ENCODE measurements at regions not wholly inside any gene's neighbourhood (a gene's known extent, or its start where the extent isn't known, plus 50 kb on each side); places are given as distances from the start of the nearest gene placed in this dataset.

- no peak overlapping the region for H2AFZ ChIP-seq (ENCODE audit: low read depth)
- H3K79me2 ChIP-seq (ENCODE audit: insufficient read depth, low read depth): no peaks in the 10 kb centered on the region
- no peak overlapping the region for H3K27ac ChIP-seq
- no peak overlapping the region for H3K4me2 ChIP-seq
- no peaks in the 10 kb centered on the region for H3K4me1 ChIP-seq (ENCODE audit: low read depth, poor library complexity, severe bottlenecking)
- no peak overlapping the region for H3K4me3 ChIP-seq (IDR thresholded peaks at IDR 0.05; ENCODE audit: insufficient read depth, low read depth, low read length)
- H3K27me3 ChIP-seq (ENCODE audit: insufficient read depth, low read depth): no peaks in the 10 kb centered on the region
- no peak overlapping the region for H3K9ac ChIP-seq
- no peaks in the 10 kb centered on the region for H4K20me1 ChIP-seq (ENCODE audit: insufficient read depth)
- no peak for TF ChIP-seq CTCF (conservative IDR thresholded peaks at IDR 0.05; ENCODE audit: low read depth, low read length)
- no peaks in the 10 kb centered on the region for H3K36me3 ChIP-seq (ENCODE audit: insufficient read depth)
Observed at GRCh38 chr14:80419769-80420168, 208.5 kb upstream of the DIO2 start.

GRCh38 chr14:80419345-80419744, 208.0 kb upstream of the DIO2 start:
- H3K9ac ChIP-seq: no peak overlapping the region
- H3K4me3 ChIP-seq (IDR thresholded peaks at IDR 0.05; ENCODE audit: insufficient read depth, low read depth, low read length): no peak overlapping the region
- H3K4me1 ChIP-seq (ENCODE audit: low read depth, poor library complexity, severe bottlenecking): no peaks in the 10 kb centered on the region
- no peaks in the 10 kb centered on the region for H3K27me3 ChIP-seq (ENCODE audit: insufficient read depth, low read depth)
- no peaks in the 10 kb centered on the region for H4K20me1 ChIP-seq (ENCODE audit: insufficient read depth)
- no peak overlapping the region for H3K4me2 ChIP-seq
- H3K79me2 ChIP-seq (ENCODE audit: insufficient read depth, low read depth): no peaks in the 10 kb centered on the region
- H3K36me3 ChIP-seq (ENCODE audit: insufficient read depth): no peaks in the 10 kb centered on the region
- H2AFZ ChIP-seq (ENCODE audit: low read depth): no peak overlapping the region
- no peak for TF ChIP-seq CTCF (conservative IDR thresholded peaks at IDR 0.05; ENCODE audit: low read depth, low read length)
- H3K27ac ChIP-seq: no peak overlapping the region

- Histone ChIP-seq H3K4me2 (no peak overlapping the region), H3K4me3 (IDR thresholded peaks at IDR 0.05; ENCODE audit: insufficient read depth, low read depth, low read length) (no peak overlapping the region), H3K27me3 (ENCODE audit: insufficient read depth, low read depth) (no peaks in the 10 kb centered on the region), H3K79me2 (ENCODE audit: insufficient read depth, low read depth) (no peaks in the 10 kb centered on the region), H3K4me1 (ENCODE audit: low read depth, poor library complexity, severe bottlenecking) (no peaks in the 10 kb centered on the region), H3K27ac (no peak overlapping the region), H2AFZ (ENCODE audit: low read depth) (no peak overlapping the region), H3K9ac (no peak overlapping the region), H4K20me1 (ENCODE audit: insufficient read depth) (no peaks in the 10 kb centered on the region), H3K36me3 (ENCODE audit: insufficient read depth) (no peaks in the 10 kb centered on the region)
- TF ChIP-seq CTCF (conservative IDR thresholded peaks at IDR 0.05; ENCODE audit: low read depth, low read length): no peak
Observed at GRCh38 chr14:80415636-80416035, 204.3 kb upstream of the DIO2 start.

- Histone ChIP-seq H2AFZ (ENCODE audit: low read depth) (no peak overlapping the region), H3K4me3 (IDR thresholded peaks at IDR 0.05; ENCODE audit: insufficient read depth, low read depth, low read length) (no peak overlapping the region), H3K4me1 (ENCODE audit: low read depth, poor library complexity, severe bottlenecking) (no peaks in the 10 kb centered on the region), H3K4me2 (no peak overlapping the region), H3K27ac (no peak overlapping the region), H3K27me3 (ENCODE audit: insufficient read depth, low read depth) (no peaks in the 10 kb centered on the region), H4K20me1 (ENCODE audit: insufficient read depth) (no peaks in the 10 kb centered on the region), H3K36me3 (ENCODE audit: insufficient read depth) (no peaks in the 10 kb centered on the region), H3K9ac (no peak overlapping the region), H3K79me2 (ENCODE audit: insufficient read depth, low read depth) (no peaks in the 10 kb centered on the region)
- no peak for TF ChIP-seq CTCF (conservative IDR thresholded peaks at IDR 0.05; ENCODE audit: low read depth, low read length)
Observed at GRCh38 chr14:80414080-80414479, 202.8 kb upstream of the DIO2 start.

GRCh38 chr14:80404413-80404812, 193.1 kb upstream of the DIO2 start:
- no peak overlapping the region for H3K27ac ChIP-seq
- no peaks in the 10 kb centered on the region for H3K4me1 ChIP-seq (ENCODE audit: low read depth, poor library complexity, severe bottlenecking)
- no peaks in the 10 kb centered on the region for H3K36me3 ChIP-seq (ENCODE audit: insufficient read depth)
- H3K4me3 ChIP-seq (IDR thresholded peaks at IDR 0.05; ENCODE audit: insufficient read depth, low read depth, low read length): no peak overlapping the region
- H3K27me3 ChIP-seq (ENCODE audit: insufficient read depth, low read depth): no peaks in the 10 kb centered on the region
- no peak overlapping the region for H3K9ac ChIP-seq
- H4K20me1 ChIP-seq (ENCODE audit: insufficient read depth): no peaks in the 10 kb centered on the region
- no peaks in the 10 kb centered on the region for H3K79me2 ChIP-seq (ENCODE audit: insufficient read depth, low read depth)
- TF ChIP-seq CTCF (conservative IDR thresholded peaks at IDR 0.05; ENCODE audit: low read depth, low read length): no peak
- H2AFZ ChIP-seq (ENCODE audit: low read depth): no peak overlapping the region
- H3K4me2 ChIP-seq: no peak overlapping the region
